CD14-positive monocyte (primary cell): ENCODE measurements at regions not wholly inside any gene's neighbourhood (a gene's known extent, or its start where the extent isn't known, plus 50 kb on each side); places are given as distances from the start of the nearest gene placed in this dataset.
A peak's percentile ranks its signal among the peaks of the same experiment; 100 is the strongest.

Experiments
- DNase-seq, 3 donors: peaks; one replicate each; pipeline ENCODE4 v3.0.0-alpha.2; 2011 to 2022
- H2AFZ ChIP-seq: 2 replicates; pipeline ENCODE4 v1.6.0; 2012; ENCODE audit warnings: mild to moderate bottlenecking, low read depth, low read length, inconsistent platforms; ENCODE audit not compliant: insufficient read depth, poor library complexity, severe bottlenecking
- H3K27ac ChIP-seq, 2 donors: 1 replicate in 1 of 2; 2 replicates in 1 of 2; pipeline ENCODE4 v1.5.1; 2012 to 2013; ENCODE audit warnings: low read length in 2 of 2, control low read depth in 1 of 2, inconsistent platforms in 1 of 2, low read depth in 1 of 2, mild to moderate bottlenecking in 1 of 2
- H3K27me3 ChIP-seq, 2 donors: one replicate each; pipeline versions ENCODE4 v1.6.0 to v1.6.1; 2011 to 2013; ENCODE audit warnings: low read length in 2 of 2; ENCODE audit not compliant: control insufficient read depth in 2 of 2, insufficient read depth in 2 of 2
- H3K36me3 ChIP-seq, 2 donors: replicated peaks in 1 of 2; 1 replicate in 1 of 2; 2 replicates in 1 of 2; pipeline versions ENCODE4 v1.5.1 to v1.6.1; 2012 to 2013; ENCODE audit warnings: low read length in 2 of 2, control low read depth in 1 of 2, inconsistent platforms in 1 of 2, mild to moderate bottlenecking in 1 of 2; ENCODE audit not compliant: insufficient read depth in 2 of 2, control insufficient read depth in 1 of 2
- H3K4me1 ChIP-seq, 2 donors: 1 replicate in 1 of 2; 2 replicates in 1 of 2; pipeline versions ENCODE4 v1.5.1 to v1.6.1; 2012 to 2013; ENCODE audit warnings: low read length in 2 of 2, control low read depth in 1 of 2, inconsistent platforms in 1 of 2, mild to moderate bottlenecking in 1 of 2, moderate library complexity in 1 of 2; ENCODE audit not compliant: insufficient read depth in 2 of 2, control insufficient read depth in 1 of 2
- H3K4me2 ChIP-seq: replicated peaks from 2 replicates; pipeline ENCODE3; 2012; ENCODE audit warnings: low read length, moderate library complexity, mild to moderate bottlenecking; ENCODE audit not compliant: poor library complexity, severe bottlenecking; ENCODE audit errors: extremely low read depth
- H3K4me3 ChIP-seq, 3 experiments: fragments of 200-600 bp in 1 of 3; sonication (generic) in 1 of 3; replicated peaks in 1 of 3; 1 replicate in 2 of 3; 2 replicates in 1 of 3; pipeline ENCODE4 v1.5.1; 2011 to 2013; ENCODE audit warnings: low read length in 3 of 3, mild to moderate bottlenecking in 3 of 3, control low read depth in 2 of 3, low read depth in 2 of 3, inconsistent platforms in 1 of 3, moderate library complexity in 1 of 3
- H3K79me2 ChIP-seq: 2 replicates; pipeline ENCODE4 v1.6.0; 2012; ENCODE audit warnings: mild to moderate bottlenecking, control low read depth, inconsistent platforms, low read length, moderate library complexity; ENCODE audit not compliant: insufficient read depth
- H3K9ac ChIP-seq: 2 replicates; pipeline ENCODE4 v1.6.0; 2017; ENCODE audit warnings: low read length, mild to moderate bottlenecking; ENCODE audit not compliant: insufficient read depth, poor library complexity, severe bottlenecking
- H3K9me3 ChIP-seq, 2 donors: replicated peaks in 1 of 2; 1 replicate in 1 of 2; 2 replicates in 1 of 2; pipeline versions ENCODE4 v1.5.1 to v1.6.1; 2012 to 2013; ENCODE audit warnings: low read length in 2 of 2, control low read depth in 1 of 2; ENCODE audit not compliant: control insufficient read depth in 1 of 2, insufficient read depth in 1 of 2
- H4K20me1 ChIP-seq: 2 replicates; pipeline ENCODE4 v1.6.0; 2012; ENCODE audit warnings: mild to moderate bottlenecking, low read length, control low read depth, moderate library complexity; ENCODE audit not compliant: insufficient read depth
- H3K27ac Mint-ChIP-seq, 7 donors: one replicate each; pipeline ENCODE4 v1.8.0; 2020; ENCODE audit warnings: mild to moderate bottlenecking in 7 of 7, mixed read lengths in 7 of 7, moderate library complexity in 6 of 7, inconsistent platforms in 2 of 7
- H3K27me3 Mint-ChIP-seq, 3 donors: one replicate each; pipeline ENCODE4 v1.8.0; 2021 to 2022; ENCODE audit warnings: low read depth in 3 of 3, mild to moderate bottlenecking in 3 of 3, mixed read lengths in 3 of 3, moderate library complexity in 3 of 3, inconsistent platforms in 1 of 3
- H3K36me3 Mint-ChIP-seq, 2 donors: one replicate each; pipeline ENCODE4 v1.8.0; 2020; ENCODE audit warnings: mixed read lengths in 2 of 2, inconsistent platforms in 1 of 2, mild to moderate bottlenecking in 1 of 2
- H3K4me1 Mint-ChIP-seq: one replicate; pipeline ENCODE4 v1.8.0; 2020; ENCODE audit warnings: mild to moderate bottlenecking, mixed read lengths
- H3K4me3 Mint-ChIP-seq, 2 donors: one replicate each; pipeline ENCODE4 v1.8.0; 2020; ENCODE audit warnings: mild to moderate bottlenecking in 2 of 2, mixed read lengths in 2 of 2, moderate library complexity in 1 of 2
- H3K9me3 Mint-ChIP-seq, 7 donors: one replicate each; pipeline ENCODE4 v1.8.0; 2020 to 2022; ENCODE audit warnings: mixed read lengths in 7 of 7, mild to moderate bottlenecking in 6 of 7, moderate library complexity in 6 of 7, inconsistent platforms in 2 of 7
- WGBS: methylation state at CpG from one replicate; pipeline ENCODE4 v1.1.5; 2013; ENCODE audit warnings: missing lambda C conversion rate; ENCODE audit not compliant: insufficient coverage; 5-methylcytosine and 5-hydroxymethylcytosine counted together
- intact Hi-C, 2 donors: fragments of 100-400 bp; cut with micrococcal nuclease; formaldehyde crosslinking; loops; one replicate each; pipeline versions ENCODE4 v1.15.0 to v1.15.1; 2023
- TF ChIP-seq, protein P1 (sequence below): fragments of 200-600 bp; IDR thresholded peaks from one replicate; pipeline ENCODE4 v1.8.0; 2022; ENCODE audit warnings: antibody characterized with exemption, mild to moderate bottlenecking

DNA sequence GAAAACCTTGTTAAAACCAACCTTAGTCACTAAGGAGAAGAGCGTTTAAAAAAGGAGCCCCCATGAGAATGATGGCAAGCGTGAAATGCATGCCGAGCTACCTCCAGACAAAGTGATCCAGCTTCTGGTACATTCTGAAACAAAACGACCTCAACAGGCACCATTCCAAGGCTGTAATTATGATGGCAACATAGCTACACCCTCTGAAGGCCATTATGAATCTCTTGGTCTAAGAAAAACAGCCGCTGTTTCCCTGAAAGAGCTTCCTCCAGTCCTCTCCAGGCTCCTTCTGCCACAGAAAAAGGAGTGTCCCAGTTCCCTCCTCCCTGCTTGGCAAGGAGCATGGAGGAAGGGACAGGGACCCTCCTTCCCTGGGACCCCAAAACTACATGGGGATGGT, 50.0 kb upstream of the ABLIM1 start:
- no peaks in the 10 kb centered on the region for H3K27me3 ChIP-seq
- peak overlapping the region in 1 of 7 donors; percentile 14 for H3K27ac Mint-ChIP-seq
- no peak overlapping the region for H3K27ac ChIP-seq
- peaks cover 2 to 11% of the 10 kb centered on the region in 2 donors for H3K4me1 ChIP-seq
- H3K36me3 Mint-ChIP-seq: no peaks in the 10 kb centered on the region
- H3K9me3 ChIP-seq: no peaks in the 10 kb centered on the region
- peaks cover 0 to 3% (median under 1%) of the 10 kb centered on the region in 3 donors for H3K27me3 Mint-ChIP-seq
- peaks cover 15% of the 10 kb centered on the region for H3K4me1 Mint-ChIP-seq
- intact Hi-C loops: no loop called here
- TF ChIP-seq, protein P1, sequence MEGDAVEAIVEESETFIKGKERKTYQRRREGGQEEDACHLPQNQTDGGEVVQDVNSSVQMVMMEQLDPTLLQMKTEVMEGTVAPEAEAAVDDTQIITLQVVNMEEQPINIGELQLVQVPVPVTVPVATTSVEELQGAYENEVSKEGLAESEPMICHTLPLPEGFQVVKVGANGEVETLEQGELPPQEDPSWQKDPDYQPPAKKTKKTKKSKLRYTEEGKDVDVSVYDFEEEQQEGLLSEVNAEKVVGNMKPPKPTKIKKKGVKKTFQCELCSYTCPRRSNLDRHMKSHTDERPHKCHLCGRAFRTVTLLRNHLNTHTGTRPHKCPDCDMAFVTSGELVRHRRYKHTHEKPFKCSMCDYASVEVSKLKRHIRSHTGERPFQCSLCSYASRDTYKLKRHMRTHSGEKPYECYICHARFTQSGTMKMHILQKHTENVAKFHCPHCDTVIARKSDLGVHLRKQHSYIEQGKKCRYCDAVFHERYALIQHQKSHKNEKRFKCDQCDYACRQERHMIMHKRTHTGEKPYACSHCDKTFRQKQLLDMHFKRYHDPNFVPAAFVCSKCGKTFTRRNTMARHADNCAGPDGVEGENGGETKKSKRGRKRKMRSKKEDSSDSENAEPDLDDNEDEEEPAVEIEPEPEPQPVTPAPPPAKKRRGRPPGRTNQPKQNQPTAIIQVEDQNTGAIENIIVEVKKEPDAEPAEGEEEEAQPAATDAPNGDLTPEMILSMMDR: no peak
- no peaks in the 10 kb centered on the region for H3K79me2 ChIP-seq
- H3K4me3 ChIP-seq: no peak overlapping the region
- no peak overlapping the region for H3K4me3 Mint-ChIP-seq
- no peak for DNase-seq
- H4K20me1 ChIP-seq: no peaks in the 10 kb centered on the region
- H2AFZ ChIP-seq: no peak overlapping the region
- peaks cover 0 to 6% (median 0%) of the 10 kb centered on the region in 7 donors for H3K9me3 Mint-ChIP-seq
- H3K9ac ChIP-seq: no peak overlapping the region
- no peak overlapping the region for H3K4me2 ChIP-seq
- H3K36me3 ChIP-seq: no peaks in the 10 kb centered on the region
- WGBS: 94% methylated on average over 4 of the region's 5 CpGs

DNA sequence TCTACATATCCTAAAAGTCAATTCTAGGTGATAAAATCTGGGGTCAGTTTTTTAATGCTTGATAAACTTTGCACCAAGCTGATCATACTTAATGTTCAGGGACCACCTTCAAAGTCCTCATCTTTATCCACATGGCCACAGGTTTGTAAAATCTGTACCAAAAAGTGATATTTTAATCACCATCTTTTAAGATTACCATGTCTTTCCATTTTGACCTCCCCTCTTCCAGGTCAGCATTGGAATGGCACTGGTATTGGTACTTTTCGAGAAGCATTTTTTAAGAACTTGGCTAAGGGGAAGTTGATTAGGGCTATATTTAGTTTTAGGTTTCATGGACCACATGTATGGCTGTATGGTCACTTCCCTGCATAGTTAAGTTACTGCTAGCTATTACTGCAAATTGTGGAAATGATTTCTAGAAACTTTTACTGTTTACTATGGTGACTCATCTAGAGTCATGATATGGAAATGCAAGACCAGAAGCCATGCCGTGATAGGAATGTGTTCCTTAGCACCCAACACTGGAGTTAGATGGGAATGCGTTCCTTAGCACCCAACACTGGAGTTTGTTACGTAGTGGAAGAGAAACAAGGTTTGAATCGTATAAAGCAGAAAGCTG, 50.8 kb upstream of the ABLIM1 start:
- H3K9me3 Mint-ChIP-seq: peaks cover 0 to 6% (median 0%) of the 10 kb centered on the region in 7 donors
- Histone ChIP-seq H3K27ac (no peak overlapping the region), H3K79me2 (no peaks in the 10 kb centered on the region), H3K36me3 (no peaks in the 10 kb centered on the region), H3K4me3 (no peak overlapping the region), H2AFZ (no peak overlapping the region), H3K27me3 (no peaks in the 10 kb centered on the region), H3K4me2 (peak overlapping the region; percentile 4), H3K4me1 (peaks cover 2 to 11% of the 10 kb centered on the region in 2 donors), H3K9me3 (no peaks in the 10 kb centered on the region), H3K9ac (no peak overlapping the region), H4K20me1 (no peaks in the 10 kb centered on the region)
- DNase-seq: peak; percentile 13 to 36 (median 22)
- no peaks in the 10 kb centered on the region for H3K36me3 Mint-ChIP-seq
- no peak overlapping the region for H3K27ac Mint-ChIP-seq
- TF ChIP-seq, protein P1: no peak
- H3K4me1 Mint-ChIP-seq: peaks cover 19% of the 10 kb centered on the region
- no CpG with 5 or more reads among the region's 5 CpGs for WGBS
- intact Hi-C loops: no loop called here
- no peak overlapping the region for H3K4me3 Mint-ChIP-seq
- peaks cover 0 to 2% (median 0%) of the 10 kb centered on the region in 3 donors for H3K27me3 Mint-ChIP-seq
